B cell (primary cell): ENCODE measurements at regions not wholly inside any gene's neighbourhood (a gene's known extent, or its start where the extent isn't known, plus 50 kb on each side); places are given as distances from the start of the nearest gene placed in this dataset.

Experiments
- ATAC-seq: fragments of 200-7000 bp; cut with Tn5 transposase; one replicate; pipeline ENCODE4 v1.10.0; 2021; ENCODE audit warnings: low read depth, mild to moderate bottlenecking, moderate number of reproducible peaks, moderate library complexity
- CTCF ChIA-PET: fragments of 350-600 bp; sonication (Branson Sonifier 250); formaldehyde crosslinking; loops from one replicate; lab custom pipeline; 2021; ENCODE audit warnings: antibody characterized with exemption, inconsistent platforms; lab: Charles Lee
- POLR2A ChIA-PET: fragments of 350-600 bp; sonication (Branson Sonifier 250); formaldehyde crosslinking; loops from one replicate; lab custom pipeline; 2021; ENCODE audit warnings: antibody characterized with exemption; lab: Charles Lee
- DNase-seq: peaks from one replicate; pipeline ENCODE4 v3.0.0; 2013
- H2AFZ ChIP-seq: 2 replicates; pipeline ENCODE4 v1.6.1; 2012; ENCODE audit warnings: mild to moderate bottlenecking, low read depth, low read length; ENCODE audit not compliant: insufficient read depth, poor library complexity, severe bottlenecking
- H3K27ac ChIP-seq, 2 donors: 1 replicate in 1 of 2; 2 replicates in 1 of 2; pipeline ENCODE4 v1.5.1; 2012 to 2013; ENCODE audit warnings: low read length in 2 of 2, mild to moderate bottlenecking in 2 of 2, moderate library complexity in 1 of 2
- H3K27me3 ChIP-seq, 4 experiments: fragments of 200-600 bp in 1 of 4; sonication (generic) in 1 of 4; replicated peaks in 1 of 4; 1 replicate in 2 of 4; 2 replicates in 2 of 4; pipeline versions ENCODE4 v1.6.1 to v1.7.0; 2013 to 2016; ENCODE audit warnings: low read length in 3 of 4, mild to moderate bottlenecking in 2 of 4, mixed read lengths in 1 of 4, moderate library complexity in 1 of 4; ENCODE audit not compliant: insufficient read depth in 4 of 4, control insufficient read depth in 3 of 4; ENCODE audit errors: control extremely low read depth in 1 of 4
- H3K36me3 ChIP-seq, 2 experiments: replicated peaks in 1 of 2; 1 replicate in 1 of 2; 2 replicates in 1 of 2; pipeline versions ENCODE4 v1.6.1 to v1.7.1; 2013; ENCODE audit warnings: low read length in 1 of 2; ENCODE audit not compliant: insufficient read depth in 2 of 2, control insufficient read depth in 1 of 2; ENCODE audit errors: control extremely low read depth in 1 of 2, extremely low read depth in 1 of 2
- H3K4me1 ChIP-seq, 2 donors: fragments of 200-600 bp in 1 of 2; sonication (generic) in 1 of 2; 1 replicate in 1 of 2; 2 replicates in 1 of 2; pipeline versions ENCODE4 v1.5.1 to v1.6.1; 2013 to 2017; ENCODE audit warnings: low read length in 2 of 2; ENCODE audit not compliant: control insufficient read depth in 2 of 2, insufficient read depth in 2 of 2
- H3K4me2 ChIP-seq: replicated peaks from 2 replicates; pipeline ENCODE3; 2012; ENCODE audit warnings: mild to moderate bottlenecking, low read depth, low read length; ENCODE audit not compliant: poor library complexity, severe bottlenecking
- H3K4me3 ChIP-seq, 5 experiments: fragments of 200-600 bp in 1 of 5; sonication (generic) in 1 of 5; 1 replicate in 3 of 5; 2 replicates in 2 of 5; pipeline versions ENCODE4 v1.5.1 to v1.7.0; 2011 to 2016; ENCODE audit warnings: low read length in 4 of 5, mild to moderate bottlenecking in 4 of 5, low read depth in 2 of 5, control low read depth in 1 of 5, moderate library complexity in 1 of 5; ENCODE audit not compliant: insufficient read depth in 1 of 5; ENCODE audit errors: control extremely low read depth in 1 of 5, extremely low read depth in 1 of 5
- H3K79me2 ChIP-seq: fragments of 200-600 bp; sonication (generic); one replicate; pipeline ENCODE4 v1.6.0; 2016; ENCODE audit warnings: low read length; ENCODE audit not compliant: control insufficient read depth, insufficient read depth
- H3K9ac ChIP-seq: fragments of 200-600 bp; sonication (generic); 2 replicates; pipeline ENCODE4 v1.6.1; 2017; ENCODE audit warnings: mild to moderate bottlenecking, low read length, moderate library complexity
- H3K9me3 ChIP-seq, 3 donors: one replicate each; pipeline versions ENCODE4 v1.6.1 to v1.7.1; 2013; ENCODE audit warnings: low read length in 2 of 3; ENCODE audit not compliant: control insufficient read depth in 2 of 3, insufficient read depth in 1 of 3; ENCODE audit errors: control extremely low read depth in 1 of 3
- H4K20me1 ChIP-seq: 2 replicates; pipeline ENCODE4 v1.6.0; 2012; ENCODE audit warnings: mild to moderate bottlenecking, low read length; ENCODE audit not compliant: insufficient read depth, control insufficient read depth, poor library complexity, severe bottlenecking
- H3K27ac Mint-ChIP-seq: one replicate; pipeline ENCODE4 v1.8.0; 2021; ENCODE audit warnings: mixed read lengths
- H3K27me3 Mint-ChIP-seq: one replicate; pipeline ENCODE4 v1.8.0; 2021; ENCODE audit warnings: mixed read lengths
- H3K4me1 Mint-ChIP-seq: one replicate; pipeline ENCODE4 v1.8.0; 2021; ENCODE audit warnings: mixed read lengths
- H3K4me3 Mint-ChIP-seq: one replicate; pipeline ENCODE4 v1.8.0; 2021; ENCODE audit warnings: mixed read lengths
- H3K9me3 Mint-ChIP-seq: one replicate; pipeline ENCODE4 v1.8.0; 2022; ENCODE audit warnings: mixed read lengths; ENCODE audit not compliant: insufficient read depth
- EZH2 ChIP-seq: IDR thresholded peaks from 2 replicates; pipeline ENCODE4 v1.6.1; 2012; ENCODE audit warnings: borderline replicate concordance, low read depth, mild to moderate bottlenecking, moderate library complexity, low read length; ENCODE audit not compliant: insufficient read depth, poor library complexity, severe bottlenecking
- WGBS: methylation state at CpG from one replicate; pipeline ENCODE4 v1.1.5; 2013; ENCODE audit warnings: missing lambda C conversion rate; ENCODE audit not compliant: insufficient coverage; 5-methylcytosine and 5-hydroxymethylcytosine counted together
- intact Hi-C: fragments of 100-400 bp; cut with micrococcal nuclease; formaldehyde crosslinking; loops from one replicate; pipeline ENCODE4 v1.10.0; 2022
- TF ChIP-seq, protein P1 (sequence below): fragments of 200-600 bp; IDR thresholded peaks from one replicate; pipeline ENCODE4 v1.8.0; 2022; ENCODE audit warnings: antibody characterized with exemption, mild to moderate bottlenecking

- POLR2A ChIA-PET, result no interaction called here
- Histone ChIP-seq H3K79me2 (no peaks in the 10 kb centered on the region), H3K4me2 (no peak overlapping the region), H3K27me3 (no peaks in the 10 kb centered on the region), H3K4me3 (no peak overlapping the region), H2AFZ (no peak overlapping the region), H3K27ac (no peak overlapping the region), H4K20me1 (no peaks in the 10 kb centered on the region), H3K36me3 (no peaks in the 10 kb centered on the region), H3K9ac (no peak overlapping the region), H3K9me3 (peaks cover 0 to 2% (median 0%) of the 10 kb centered on the region in 3 donors), H3K4me1 (no peaks in the 10 kb centered on the region)
- WGBS, result no CpG with 5 or more reads among the region's 3 CpGs
- Mint-ChIP-seq H3K27me3 (no peaks in the 10 kb centered on the region), H3K4me1 (no peaks in the 10 kb centered on the region), H3K27ac (no peak overlapping the region), H3K4me3 (no peak overlapping the region), H3K9me3 (no peaks in the 10 kb centered on the region)
- CTCF ChIA-PET, result no interaction called here
- intact Hi-C loops, result no loop called here
- DNase-seq (no peak), ATAC-seq (no peak)
- TF ChIP-seq EZH2, result no peak
- TF ChIP-seq, protein P1, sequence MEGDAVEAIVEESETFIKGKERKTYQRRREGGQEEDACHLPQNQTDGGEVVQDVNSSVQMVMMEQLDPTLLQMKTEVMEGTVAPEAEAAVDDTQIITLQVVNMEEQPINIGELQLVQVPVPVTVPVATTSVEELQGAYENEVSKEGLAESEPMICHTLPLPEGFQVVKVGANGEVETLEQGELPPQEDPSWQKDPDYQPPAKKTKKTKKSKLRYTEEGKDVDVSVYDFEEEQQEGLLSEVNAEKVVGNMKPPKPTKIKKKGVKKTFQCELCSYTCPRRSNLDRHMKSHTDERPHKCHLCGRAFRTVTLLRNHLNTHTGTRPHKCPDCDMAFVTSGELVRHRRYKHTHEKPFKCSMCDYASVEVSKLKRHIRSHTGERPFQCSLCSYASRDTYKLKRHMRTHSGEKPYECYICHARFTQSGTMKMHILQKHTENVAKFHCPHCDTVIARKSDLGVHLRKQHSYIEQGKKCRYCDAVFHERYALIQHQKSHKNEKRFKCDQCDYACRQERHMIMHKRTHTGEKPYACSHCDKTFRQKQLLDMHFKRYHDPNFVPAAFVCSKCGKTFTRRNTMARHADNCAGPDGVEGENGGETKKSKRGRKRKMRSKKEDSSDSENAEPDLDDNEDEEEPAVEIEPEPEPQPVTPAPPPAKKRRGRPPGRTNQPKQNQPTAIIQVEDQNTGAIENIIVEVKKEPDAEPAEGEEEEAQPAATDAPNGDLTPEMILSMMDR, result no peak
Observed at GRCh38 chr1:190583862-190584261, 106.2 kb upstream of the BRINP3 start.

GRCh38 chr1:190588424-190588823 is 110.8 kb upstream of the BRINP3 start:
- Histone ChIP-seq H3K4me3 (no peak overlapping the region), H3K4me2 (no peak overlapping the region), H2AFZ (no peak overlapping the region), H3K79me2 (no peaks in the 10 kb centered on the region), H3K4me1 (no peaks in the 10 kb centered on the region), H3K27me3 (no peaks in the 10 kb centered on the region), H3K9ac (no peak overlapping the region), H3K36me3 (no peaks in the 10 kb centered on the region), H3K9me3 (peaks cover 0 to 2% (median 2%) of the 10 kb centered on the region in 3 donors), H4K20me1 (no peaks in the 10 kb centered on the region), H3K27ac (no peak overlapping the region)
- Mint-ChIP-seq H3K4me3 (no peak overlapping the region), H3K27ac (no peak overlapping the region), H3K27me3 (no peaks in the 10 kb centered on the region), H3K9me3 (no peaks in the 10 kb centered on the region), H3K4me1 (no peaks in the 10 kb centered on the region)
- ChIA-PET POLR2A (no interaction called here), CTCF (no interaction called here)
- DNase-seq (no peak), ATAC-seq (no peak)
- no CpG with 5 or more reads among the region's 1 CpG for WGBS
- TF ChIP-seq EZH2, result no peak
- intact Hi-C loops, result no loop called here
